ENCODE measurements at regions not wholly inside any gene's neighbourhood (a gene's known extent, or its start where the extent isn't known, plus 50 kb on each side); places are given as distances from the start of the nearest gene placed in this dataset.

- no peak for DNase-seq
Measured at GRCh38 chr20:56932575-56933330, 303.6 kb downstream of the TFAP2C start.

GRCh38 chr20:56933331-56933698, 304.2 kb downstream of the TFAP2C start:
- DNase-seq: no peak

GRCh38 chr20:56934888-56935287, 305.8 kb downstream of the TFAP2C start:
- DNase-seq: no peak

GRCh38 chr20:56940466-56940865, 311.4 kb downstream of the TFAP2C start:
- no peak for DNase-seq

GRCh38 chr20:56941101-56941686, 312.1 kb downstream of the TFAP2C start:
- DNase-seq: no peak

- DNase-seq: no peak
Measured at GRCh38 chr20:56943946-56944945, 315.1 kb downstream of the TFAP2C start.

- no peak for DNase-seq
Measured at GRCh38 chr20:56945057-56945456, 316.0 kb downstream of the TFAP2C start.

GRCh38 chr20:56945901-56946300, 316.8 kb downstream of the TFAP2C start:
- DNase-seq: no peak

- DNase-seq: no peak
Measured at GRCh38 chr20:56949318-56949717, 317.1 kb downstream of the BMP7 start.

GRCh38 chr20:56952258-56953047, 314.0 kb downstream of the BMP7 start:
- no peak for DNase-seq

GRCh38 chr20:56953048-56953586, 313.3 kb downstream of the BMP7 start:
- DNase-seq: no peak

GRCh38 chr20:56954797-56955196, 311.6 kb downstream of the BMP7 start:
- no peak for DNase-seq

GRCh38 chr20:56955680-56956079, 310.8 kb downstream of the BMP7 start:
- no peak for DNase-seq

- DNase-seq: no peak
Measured at GRCh38 chr20:56956534-56956933, 309.9 kb downstream of the BMP7 start.

- peak; percentile 68 for DNase-seq
Measured at GRCh38 chr20:56957737-56958553, 308.5 kb downstream of the BMP7 start.

- no peak for DNase-seq
Measured at GRCh38 chr20:56964901-56965300, 301.5 kb downstream of the BMP7 start.

GRCh38 chr20:56967916-56968315, 298.5 kb downstream of the BMP7 start:
- no peak for DNase-seq

- no peak for DNase-seq
Measured at GRCh38 chr20:56968376-56969048, 297.9 kb downstream of the BMP7 start.

- DNase-seq: peak; percentile 79
Measured at GRCh38 chr20:56974499-56975250, 291.8 kb downstream of the BMP7 start.

- no peak for DNase-seq
Measured at GRCh38 chr20:56975838-56976237, 290.6 kb downstream of the BMP7 start.

All from islet precursor cell (in vitro differentiated cells).